Neuron (in vitro differentiated cells): ENCODE measurements at regions not wholly inside any gene's neighbourhood (a gene's known extent, or its start where the extent isn't known, plus 50 kb on each side); places are given as distances from the start of the nearest gene placed in this dataset.

Source experiments
- H2AFZ ChIP-seq: one replicate; pipeline ENCODE4 v1.6.1; 2013; ENCODE audit warnings: low read depth, mild to moderate bottlenecking, inconsistent platforms, low read length, moderate library complexity
- H3K27me3 ChIP-seq: one replicate; pipeline ENCODE4 v1.6.1; 2013; ENCODE audit warnings: low read length; ENCODE audit not compliant: insufficient read depth
- H3K36me3 ChIP-seq: one replicate; pipeline ENCODE4 v1.6.1; 2013; ENCODE audit warnings: low read length; ENCODE audit not compliant: insufficient read depth
- H3K4me1 ChIP-seq: one replicate; pipeline ENCODE4 v1.6.1; 2013; ENCODE audit warnings: low read length; ENCODE audit not compliant: insufficient read depth
- H3K4me3 ChIP-seq: 2 replicates; pipeline ENCODE4 v1.5.1; 2013; ENCODE audit warnings: mild to moderate bottlenecking, low read length, moderate library complexity
- H3K9me3 ChIP-seq: one replicate; pipeline ENCODE4 v1.6.1; 2013; ENCODE audit warnings: low read length

GRCh38 chrX:22660756-22661155 lies 339.0 kb upstream of the DDX53 start:
- Histone ChIP-seq H3K27me3 (no peaks in the 10 kb centered on the region), H3K36me3 (no peaks in the 10 kb centered on the region), H3K4me3 (no peak overlapping the region), H3K9me3 (no peaks in the 10 kb centered on the region), H2AFZ (no peak overlapping the region), H3K4me1 (no peaks in the 10 kb centered on the region)

GRCh38 chrX:22662776-22663175 lies 337.0 kb upstream of the DDX53 start:
- Histone ChIP-seq H3K27me3 (no peaks in the 10 kb centered on the region), H3K9me3 (no peaks in the 10 kb centered on the region), H3K4me3 (no peak overlapping the region), H3K36me3 (no peaks in the 10 kb centered on the region), H3K4me1 (no peaks in the 10 kb centered on the region), H2AFZ (no peak overlapping the region)

GRCh38 chrX:22664826-22665225 lies 334.9 kb upstream of the DDX53 start:
- Histone ChIP-seq H3K9me3 (no peaks in the 10 kb centered on the region), H3K27me3 (no peaks in the 10 kb centered on the region), H3K4me1 (no peaks in the 10 kb centered on the region), H2AFZ (no peak overlapping the region), H3K4me3 (no peak overlapping the region), H3K36me3 (no peaks in the 10 kb centered on the region)

- Histone ChIP-seq H3K9me3 (no peaks in the 10 kb centered on the region), H3K27me3 (no peaks in the 10 kb centered on the region), H3K4me1 (no peaks in the 10 kb centered on the region), H3K36me3 (no peaks in the 10 kb centered on the region), H3K4me3 (no peak overlapping the region), H2AFZ (no peak overlapping the region)
These were observed 333.9 kb upstream of the DDX53 start for GRCh38 chrX:22665818-22666217.

GRCh38 chrX:22666441-22666840 lies 333.3 kb upstream of the DDX53 start:
- no peaks in the 10 kb centered on the region for H3K9me3 ChIP-seq
- H3K4me1 ChIP-seq: no peaks in the 10 kb centered on the region
- no peak overlapping the region for H3K4me3 ChIP-seq
- H3K27me3 ChIP-seq: peaks cover 1% of the 10 kb centered on the region
- no peak overlapping the region for H2AFZ ChIP-seq
- no peaks in the 10 kb centered on the region for H3K36me3 ChIP-seq

- peaks cover 2% of the 10 kb centered on the region for H3K4me1 ChIP-seq
- no peak overlapping the region for H3K4me3 ChIP-seq
- no peaks in the 10 kb centered on the region for H3K36me3 ChIP-seq
These were observed 324.8 kb upstream of the DDX53 start for GRCh38 chrX:22674932-22675331.

GRCh38 chrX:22686138-22686541 lies 313.6 kb upstream of the DDX53 start:
- no peak overlapping the region for H2AFZ ChIP-seq
- no peaks in the 10 kb centered on the region for H3K9me3 ChIP-seq
- H3K27me3 ChIP-seq: no peaks in the 10 kb centered on the region
- H3K4me3 ChIP-seq: no peak overlapping the region
- no peaks in the 10 kb centered on the region for H3K36me3 ChIP-seq
- H3K4me1 ChIP-seq: no peaks in the 10 kb centered on the region

More at GRCh38 chrX:22674932-22675331, 324.8 kb upstream of the DDX53 start:
- peaks cover 4% of the 10 kb centered on the region for H3K27me3 ChIP-seq
- no peaks in the 10 kb centered on the region for H3K9me3 ChIP-seq
- H2AFZ ChIP-seq: no peak overlapping the region

GRCh38 chrX:22689290-22689689 lies 310.5 kb upstream of the DDX53 start:
- Histone ChIP-seq H3K9me3 (no peaks in the 10 kb centered on the region), H3K36me3 (no peaks in the 10 kb centered on the region), H3K4me3 (no peak overlapping the region), H3K4me1 (no peaks in the 10 kb centered on the region), H3K27me3 (no peaks in the 10 kb centered on the region), H2AFZ (no peak overlapping the region)

GRCh38 chrX:22690116-22690515 lies 309.6 kb upstream of the DDX53 start:
- H2AFZ ChIP-seq: no peak overlapping the region
- H3K27me3 ChIP-seq: no peaks in the 10 kb centered on the region
- no peaks in the 10 kb centered on the region for H3K9me3 ChIP-seq
- H3K36me3 ChIP-seq: no peaks in the 10 kb centered on the region
- no peak overlapping the region for H3K4me3 ChIP-seq
- H3K4me1 ChIP-seq: no peaks in the 10 kb centered on the region

- Histone ChIP-seq H3K9me3 (no peaks in the 10 kb centered on the region), H3K27me3 (no peaks in the 10 kb centered on the region), H2AFZ (no peak overlapping the region), H3K4me1 (no peaks in the 10 kb centered on the region), H3K4me3 (no peak overlapping the region), H3K36me3 (no peaks in the 10 kb centered on the region)
These were observed 307.7 kb upstream of the DDX53 start for GRCh38 chrX:22691966-22692565.

GRCh38 chrX:22698151-22698550 lies 301.6 kb upstream of the DDX53 start:
- Histone ChIP-seq H2AFZ (no peak overlapping the region), H3K27me3 (no peaks in the 10 kb centered on the region), H3K36me3 (no peaks in the 10 kb centered on the region), H3K4me3 (no peak overlapping the region), H3K9me3 (no peaks in the 10 kb centered on the region), H3K4me1 (no peaks in the 10 kb centered on the region)

- Histone ChIP-seq H3K36me3 (no peaks in the 10 kb centered on the region), H2AFZ (no peak overlapping the region), H3K27me3 (no peaks in the 10 kb centered on the region), H3K4me1 (no peaks in the 10 kb centered on the region), H3K9me3 (no peaks in the 10 kb centered on the region), H3K4me3 (no peak overlapping the region)
These were observed 300.1 kb upstream of the DDX53 start for GRCh38 chrX:22699581-22700091.

GRCh38 chrX:22712942-22713341 lies 286.8 kb upstream of the DDX53 start:
- Histone ChIP-seq H3K4me3 (no peak overlapping the region), H3K36me3 (no peaks in the 10 kb centered on the region), H3K4me1 (no peaks in the 10 kb centered on the region), H3K27me3 (no peaks in the 10 kb centered on the region), H2AFZ (no peak overlapping the region), H3K9me3 (no peaks in the 10 kb centered on the region)

- Histone ChIP-seq H3K4me3 (no peak overlapping the region), H3K36me3 (no peaks in the 10 kb centered on the region), H3K27me3 (no peaks in the 10 kb centered on the region), H3K4me1 (no peaks in the 10 kb centered on the region), H3K9me3 (no peaks in the 10 kb centered on the region), H2AFZ (no peak overlapping the region)
These were observed 269.2 kb upstream of the DDX53 start for GRCh38 chrX:22730542-22730941.
